SK-N-MC (cell line): ENCODE measurements at regions not wholly inside any gene's neighbourhood (a gene's known extent, or its start where the extent isn't known, plus 50 kb on each side); places are given as distances from the start of the nearest gene placed in this dataset.
A peak's percentile ranks its signal among the peaks of the same experiment; 100 is the strongest.

Source experiments
- DNase-seq: peaks from one replicate; pipeline ENCODE4 v3.0.0-alpha.2; 2011; ENCODE audit warnings: low read depth, low spot score
- H3K27ac ChIP-seq: fragments of 200-600 bp; sonication (generic); 2 replicates; pipeline ENCODE4 v1.5.1; 2016; ENCODE audit warnings: mixed run types
- H3K36me3 ChIP-seq: fragments of 200-600 bp; sonication (generic); 2 replicates; pipeline ENCODE4 v1.6.1; 2017; ENCODE audit warnings: antibody characterized with exemption, low read length, mixed read lengths; ENCODE audit not compliant: insufficient read depth
- H3K4me3 ChIP-seq: fragments of 200-600 bp; sonication (generic); 2 replicates; pipeline ENCODE4 v1.5.1; 2016
- H3K9ac ChIP-seq: fragments of 200-600 bp; sonication (generic); 2 replicates; pipeline ENCODE4 v1.8.0; 2017; ENCODE audit warnings: mixed run types, mixed read lengths; ENCODE audit not compliant: insufficient read length
- H3K9me3 ChIP-seq: fragments of 200-600 bp; sonication (generic); 2 replicates; pipeline ENCODE4 v1.6.1; 2017; ENCODE audit warnings: low read depth, mild to moderate bottlenecking, antibody characterized with exemption, low read length, moderate library complexity, mixed read lengths
- EZH2 ChIP-seq: fragments of 200-600 bp; sonication (generic); IDR thresholded peaks from one replicate; pipeline ENCODE4 v1.6.1; 2017; ENCODE audit warnings: antibody characterized with exemption
- FOXP2 ChIP-seq: optimal IDR thresholded peaks from 2 replicates; pipeline ENCODE3; 2011; ENCODE audit warnings: mild to moderate bottlenecking, moderate library complexity; ENCODE audit not compliant: insufficient read depth; ENCODE audit errors: extremely low read length, control extremely low read depth
- POLR2AphosphoS5 ChIP-seq: IDR thresholded peaks from 2 replicates; pipeline ENCODE4 v1.6.1; 2012; ENCODE audit warnings: mild to moderate bottlenecking, low read depth, low read length, borderline replicate concordance

GRCh38 chr12:68559984-68560850, 50.5 kb upstream of the RAP1B start:
- Histone ChIP-seq H3K27ac (peak overlapping the region; percentile 37), H3K36me3 (no peaks in the 10 kb centered on the region), H3K4me3 (peak overlapping the region; percentile 45), H3K9me3 (no peaks in the 10 kb centered on the region), H3K9ac (no peak overlapping the region)
- TF ChIP-seq POLR2AphosphoS5, result no peak
- no peak for TF ChIP-seq EZH2
- no peak for TF ChIP-seq FOXP2
- no peak for DNase-seq

- no peak for TF ChIP-seq POLR2AphosphoS5
- TF ChIP-seq FOXP2, result no peak
- no peak for TF ChIP-seq EZH2
- Histone ChIP-seq H3K9ac (no peak overlapping the region), H3K36me3 (no peaks in the 10 kb centered on the region), H3K9me3 (no peaks in the 10 kb centered on the region), H3K4me3 (no peak overlapping the region), H3K27ac (peak overlapping the region; percentile 37)
- no peak for DNase-seq
Observed at GRCh38 chr12:68560851-68561422, 49.8 kb upstream of the RAP1B start.
